Activated T-cell treated with anti-CD3 and anti-CD28 coated beads for 4 hours (primary cell): ENCODE measurements at regions not wholly inside any gene's neighbourhood (a gene's known extent, or its start where the extent isn't known, plus 50 kb on each side); places are given as distances from the start of the nearest gene placed in this dataset.
"Not testable (repeated sequence)": the region's sequence is repeated elsewhere in the genome, so short reads cannot be mapped to it uniquely, and the experiment has no call there.

ENCODE experiments used
- DNase-seq: peaks from one replicate; pipeline ENCODE4 v3.0.0-alpha.2; 2020

- DNase-seq: no peak
Observed at GRCh38 chr10:81135851-81136250, 598.1 kb downstream of the SH2D4B start.

GRCh38 chr10:81136261-81136660 is 598.6 kb downstream of the SH2D4B start:
- DNase-seq: no peak

GRCh38 chr10:81145975-81146374 is 608.3 kb downstream of the SH2D4B start:
- DNase-seq: no peak

- no peak for DNase-seq
Observed at GRCh38 chr10:81146436-81146835, 608.7 kb downstream of the SH2D4B start.

- DNase-seq: no peak
Observed at GRCh38 chr10:81152656-81153055, 615.0 kb downstream of the SH2D4B start.

- DNase-seq: no peak
Observed at GRCh38 chr10:81157681-81158080, 620.0 kb downstream of the SH2D4B start.

GRCh38 chr10:81177651-81178244 is 640.0 kb downstream of the SH2D4B start:
- no peak for DNase-seq

GRCh38 chr10:81179324-81179723 is 641.6 kb downstream of the SH2D4B start:
- DNase-seq: no peak

- no peak for DNase-seq
Observed at GRCh38 chr10:81179805-81180452, 642.2 kb downstream of the SH2D4B start.

GRCh38 chr10:81182296-81182695 is 644.6 kb downstream of the SH2D4B start:
- no peak for DNase-seq

- DNase-seq: no peak
Observed at GRCh38 chr10:81192221-81192788, 654.6 kb downstream of the SH2D4B start.

- no peak for DNase-seq
Observed at GRCh38 chr10:81200801-81201200, 663.1 kb downstream of the SH2D4B start.

- not testable (repeated sequence) for DNase-seq
Observed at GRCh38 chr10:81207359-81207758, 667.6 kb upstream of the NRG3 start.

GRCh38 chr10:81213370-81213769 is 661.6 kb upstream of the NRG3 start:
- DNase-seq: no peak

- no peak for DNase-seq
Observed at GRCh38 chr10:81215498-81215897, 659.5 kb upstream of the NRG3 start.

GRCh38 chr10:81216949-81217348 is 658.0 kb upstream of the NRG3 start:
- DNase-seq: no peak

- no peak for DNase-seq
Observed at GRCh38 chr10:81218307-81218706, 656.7 kb upstream of the NRG3 start.

- DNase-seq: no peak
Observed at GRCh38 chr10:81219758-81220157, 655.2 kb upstream of the NRG3 start.

GRCh38 chr10:81248886-81249285 is 626.1 kb upstream of the NRG3 start:
- no peak for DNase-seq

- DNase-seq: no peak
Observed at GRCh38 chr10:81251457-81252115, 623.4 kb upstream of the NRG3 start.

GRCh38 chr10:81264991-81265390 is 610.0 kb upstream of the NRG3 start:
- not testable (repeated sequence) for DNase-seq

GRCh38 chr10:81270051-81270450 is 604.9 kb upstream of the NRG3 start:
- no peak for DNase-seq

- DNase-seq: no peak
Observed at GRCh38 chr10:81280497-81281479, 594.2 kb upstream of the NRG3 start.
